Osteoblast (primary cell): ENCODE measurements at regions not wholly inside any gene's neighbourhood (a gene's known extent, or its start where the extent isn't known, plus 50 kb on each side); places are given as distances from the start of the nearest gene placed in this dataset.

Experiments
- DNase-seq: peaks from one replicate; pipeline ENCODE4 v3.0.0; 2011; ENCODE audit warnings: low spot score, mixed read lengths; ENCODE audit not compliant: insufficient read length; ENCODE audit errors: missing footprints
- H2AFZ ChIP-seq: 2 replicates; pipeline ENCODE4 v1.6.0; 2011; ENCODE audit warnings: mild to moderate bottlenecking, low read length
- H3K27ac ChIP-seq: 2 replicates; pipeline ENCODE4 v1.5.1; 2011; ENCODE audit warnings: mild to moderate bottlenecking, low read depth, low read length, moderate library complexity
- H3K27me3 ChIP-seq: 2 replicates; pipeline ENCODE4 v1.6.0; 2012; ENCODE audit warnings: mild to moderate bottlenecking, control low read depth, inconsistent platforms, low read length, moderate library complexity; ENCODE audit not compliant: insufficient read depth
- H3K36me3 ChIP-seq: 2 replicates; pipeline ENCODE4 v1.5.1; 2011; ENCODE audit warnings: mild to moderate bottlenecking, low read length, control low read depth, moderate library complexity; ENCODE audit not compliant: insufficient read depth
- H3K4me1 ChIP-seq: 2 replicates; pipeline ENCODE4 v1.5.1; 2011; ENCODE audit warnings: mild to moderate bottlenecking, low read length, control low read depth, moderate library complexity; ENCODE audit not compliant: insufficient read depth
- H3K4me2 ChIP-seq: 2 replicates; pipeline ENCODE4 v1.6.0; 2011; ENCODE audit warnings: mild to moderate bottlenecking, low read length; ENCODE audit not compliant: insufficient read depth
- H3K4me3 ChIP-seq: fragments of 200-600 bp; sonication (generic); 3 replicates; pipeline ENCODE4 v1.5.1; 2012; ENCODE audit warnings: mild to moderate bottlenecking, low read length, inconsistent platforms; ENCODE audit not compliant: insufficient read depth
- H3K79me2 ChIP-seq: 2 replicates; pipeline ENCODE4 v1.6.0; 2012; ENCODE audit warnings: mild to moderate bottlenecking, low read length, control low read depth, inconsistent platforms; ENCODE audit not compliant: insufficient read depth
- H3K9me3 ChIP-seq: 2 replicates; pipeline ENCODE4 v1.5.1; 2011; ENCODE audit warnings: low read depth, low read length, control low read depth
- H4K20me1 ChIP-seq: 2 replicates; pipeline ENCODE4 v1.6.0; 2012; ENCODE audit warnings: mild to moderate bottlenecking, low read length, control low read depth; ENCODE audit not compliant: insufficient read depth
- CTCF ChIP-seq: IDR thresholded peaks from 2 replicates; pipeline ENCODE4 v1.5.1; 2011; ENCODE audit warnings: mild to moderate bottlenecking, low read depth, low read length, moderate library complexity; ENCODE audit errors: extremely low read depth

- no peaks in the 10 kb centered on the region for H3K27me3 ChIP-seq
- TF ChIP-seq CTCF, result no peak
- no peaks in the 10 kb centered on the region for H3K79me2 ChIP-seq
These were observed 400.2 kb upstream of the SETBP1 start for GRCh38 chr18:44280479-44280878.

GRCh38 chr18:44286049-44286448, 394.6 kb upstream of the SETBP1 start:
- Histone ChIP-seq H4K20me1 (no peaks in the 10 kb centered on the region), H2AFZ (no peak overlapping the region), H3K27me3 (no peaks in the 10 kb centered on the region), H3K4me1 (no peaks in the 10 kb centered on the region), H3K36me3 (no peaks in the 10 kb centered on the region), H3K4me3 (no peak overlapping the region), H3K79me2 (no peaks in the 10 kb centered on the region), H3K27ac (no peak overlapping the region), H3K9me3 (no peaks in the 10 kb centered on the region), H3K4me2 (no peak overlapping the region)
- DNase-seq, result no peak
- TF ChIP-seq CTCF, result no peak

More at GRCh38 chr18:44280479-44280878, 400.2 kb upstream of the SETBP1 start:
- Histone ChIP-seq H3K4me3 (no peak overlapping the region), H3K4me1 (no peaks in the 10 kb centered on the region), H3K36me3 (no peaks in the 10 kb centered on the region), H3K9me3 (no peaks in the 10 kb centered on the region), H2AFZ (no peak overlapping the region), H3K27ac (no peak overlapping the region), H4K20me1 (no peaks in the 10 kb centered on the region), H3K4me2 (no peak overlapping the region)
- DNase-seq, result no peak

- H2AFZ ChIP-seq, result no peak overlapping the region
These were observed 390.2 kb upstream of the SETBP1 start for GRCh38 chr18:44290366-44290977.

GRCh38 chr18:44298566-44298965, 382.1 kb upstream of the SETBP1 start:
- H4K20me1 ChIP-seq, result no peaks in the 10 kb centered on the region
- TF ChIP-seq CTCF, result no peak
- DNase-seq, result no peak
- H3K36me3 ChIP-seq, result no peaks in the 10 kb centered on the region
- no peak overlapping the region for H3K27ac ChIP-seq
- H3K4me2 ChIP-seq, result no peak overlapping the region
- H3K27me3 ChIP-seq, result no peaks in the 10 kb centered on the region
- no peaks in the 10 kb centered on the region for H3K9me3 ChIP-seq
- no peaks in the 10 kb centered on the region for H3K4me1 ChIP-seq
- H3K4me3 ChIP-seq, result no peak overlapping the region
- no peaks in the 10 kb centered on the region for H3K79me2 ChIP-seq
- no peak overlapping the region for H2AFZ ChIP-seq

More at GRCh38 chr18:44290366-44290977, 390.2 kb upstream of the SETBP1 start:
- DNase-seq, result no peak
- Histone ChIP-seq H3K9me3 (no peaks in the 10 kb centered on the region), H3K36me3 (no peaks in the 10 kb centered on the region), H3K79me2 (no peaks in the 10 kb centered on the region), H3K27ac (no peak overlapping the region), H3K27me3 (no peaks in the 10 kb centered on the region), H3K4me2 (no peak overlapping the region), H3K4me1 (no peaks in the 10 kb centered on the region), H3K4me3 (no peak overlapping the region), H4K20me1 (no peaks in the 10 kb centered on the region)
- no peak for TF ChIP-seq CTCF
